Stimulated activated CD4-positive, alpha-beta T cell treated with anti-CD3 and anti-CD28 coated beads, Interleukin-1b, Interleukin-23, amount 100 ng/mL, for 48 hours (primary cell): ENCODE measurements at regions not wholly inside any gene's neighbourhood (a gene's known extent, or its start where the extent isn't known, plus 50 kb on each side); places are given as distances from the start of the nearest gene placed in this dataset.

Experiments used
- DNase-seq: peaks from one replicate; pipeline ENCODE4 v3.0.0-alpha.2; 2020

DNA sequence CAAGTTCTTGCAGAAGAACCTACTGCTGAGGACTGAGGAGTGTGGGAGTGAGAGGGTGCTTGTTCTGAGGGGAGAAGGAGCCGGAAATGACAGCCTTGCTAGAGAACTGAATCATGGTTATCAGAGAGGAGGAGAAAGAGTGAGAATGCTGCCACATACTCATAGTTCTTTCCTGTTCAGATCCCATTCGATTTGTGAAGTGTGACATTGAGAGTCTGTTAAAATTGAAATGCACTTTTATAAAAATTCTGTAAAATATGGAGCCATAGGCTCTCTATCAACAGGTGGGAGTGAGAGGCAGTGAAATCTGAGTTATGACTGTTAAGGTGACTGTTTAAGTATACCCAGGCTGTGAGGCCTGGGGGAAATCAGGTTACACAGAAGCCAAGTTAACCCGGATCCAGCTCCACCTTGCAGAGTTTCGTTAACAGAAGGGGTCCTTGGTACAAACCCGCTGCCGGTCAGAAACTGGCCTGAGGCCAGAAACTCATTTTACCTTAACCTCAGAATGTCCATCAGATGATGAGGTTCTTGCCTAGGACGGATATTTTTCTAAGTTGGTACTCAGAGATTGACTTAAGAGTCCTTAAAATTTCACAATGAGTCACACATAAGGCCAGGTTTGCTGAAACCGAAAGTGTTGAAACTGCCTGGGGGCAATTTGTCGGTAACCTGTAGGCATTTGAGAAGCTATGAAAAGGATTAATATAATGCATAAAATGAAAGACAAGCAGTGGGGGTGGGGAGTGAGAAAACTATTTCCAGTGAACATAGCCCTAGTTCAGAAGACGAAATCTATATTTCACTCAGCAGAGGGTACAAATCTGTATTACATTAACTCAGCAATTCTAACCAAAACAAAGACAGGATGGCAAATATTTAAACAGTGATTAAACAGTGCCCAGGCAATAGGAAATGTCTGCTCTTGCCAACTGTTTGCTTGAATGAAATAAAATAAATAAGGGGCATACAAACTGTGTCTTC, 350.5 kb downstream of the KCNRG start:
- DNase-seq = peak; percentile 63

DNA sequence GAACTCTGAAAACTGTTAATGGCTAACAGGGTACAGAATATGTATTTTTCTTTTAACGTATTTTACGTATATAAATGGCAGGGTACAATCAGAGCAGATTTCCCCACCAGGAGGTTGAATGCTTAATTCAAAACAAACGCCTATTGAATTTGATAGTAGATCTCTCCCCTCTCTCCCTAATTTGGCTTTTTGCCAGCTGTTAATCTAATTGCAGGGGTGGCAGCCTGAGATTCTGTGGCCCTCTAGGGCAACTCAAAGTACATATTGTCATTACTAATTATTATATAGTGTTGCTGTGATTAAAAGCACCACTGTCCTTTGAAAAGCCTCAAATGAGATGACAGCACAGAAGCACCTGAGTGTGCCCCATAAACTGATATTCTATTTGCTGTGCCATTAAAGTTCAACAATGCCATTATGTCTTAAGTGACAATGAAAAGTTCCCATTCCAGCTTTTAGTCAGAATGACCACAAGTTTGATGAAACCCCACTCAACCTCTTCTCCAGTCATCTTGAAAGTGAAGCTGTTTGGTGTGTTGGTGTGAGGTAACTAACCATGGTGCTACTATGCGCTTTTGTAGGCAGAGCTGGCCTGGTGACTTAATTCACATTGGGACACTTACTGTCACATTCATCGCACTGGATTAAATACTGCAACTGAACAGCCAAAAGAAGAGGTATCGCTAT, 351.4 kb downstream of the KCNRG start:
- DNase-seq = peak; percentile 57

DNA sequence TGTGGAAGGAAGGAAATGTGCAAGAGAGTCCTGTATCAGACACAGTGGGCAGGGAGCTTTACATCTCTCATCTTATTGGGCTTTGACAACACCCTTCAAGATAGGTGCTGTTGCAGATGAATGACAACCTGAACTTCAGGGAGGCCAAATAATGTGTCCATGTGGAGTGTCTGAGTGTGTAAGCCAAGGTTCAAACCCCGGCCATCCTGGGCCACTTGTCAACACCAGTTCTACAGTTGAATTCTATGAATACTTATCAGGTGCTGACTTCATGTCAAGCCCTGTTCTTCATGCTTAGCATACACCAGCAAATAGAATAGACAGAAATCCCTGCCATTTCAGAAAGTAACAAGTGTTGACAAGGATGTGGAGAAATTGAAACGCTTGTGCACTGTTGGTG, 354.4 kb downstream of the KCNRG start:
- no peak for DNase-seq

DNA sequence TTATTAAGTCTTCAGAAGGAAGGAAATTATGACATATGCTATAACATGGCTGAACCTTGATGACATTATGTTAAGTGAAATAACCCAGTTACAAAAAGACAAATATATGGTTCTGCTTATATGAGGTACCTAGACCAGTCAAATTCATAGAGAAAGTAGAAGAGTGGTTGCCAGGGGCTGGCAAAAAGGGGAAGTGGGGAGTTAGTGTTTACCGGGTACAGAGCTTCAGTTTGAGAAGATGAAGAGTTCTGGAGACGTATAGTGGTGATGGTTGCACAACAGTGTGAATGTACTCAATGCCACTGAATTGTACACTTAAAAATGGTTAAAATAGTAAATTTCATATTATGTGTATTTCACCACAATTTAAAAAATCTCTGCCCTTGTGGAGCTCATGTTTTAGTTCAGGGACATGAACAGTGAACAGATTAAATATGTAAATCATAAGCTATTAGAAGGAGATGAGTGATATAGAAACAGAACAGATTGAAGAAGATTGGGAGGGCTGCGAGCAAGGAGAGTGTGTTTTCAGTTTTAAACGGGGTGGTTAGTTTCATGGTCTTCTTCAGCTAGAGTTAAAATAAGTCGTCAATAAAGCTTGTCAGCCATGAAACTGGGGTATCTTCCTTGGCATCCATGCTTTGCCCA, 355.2 kb downstream of the KCNRG start:
- no peak for DNase-seq

DNA sequence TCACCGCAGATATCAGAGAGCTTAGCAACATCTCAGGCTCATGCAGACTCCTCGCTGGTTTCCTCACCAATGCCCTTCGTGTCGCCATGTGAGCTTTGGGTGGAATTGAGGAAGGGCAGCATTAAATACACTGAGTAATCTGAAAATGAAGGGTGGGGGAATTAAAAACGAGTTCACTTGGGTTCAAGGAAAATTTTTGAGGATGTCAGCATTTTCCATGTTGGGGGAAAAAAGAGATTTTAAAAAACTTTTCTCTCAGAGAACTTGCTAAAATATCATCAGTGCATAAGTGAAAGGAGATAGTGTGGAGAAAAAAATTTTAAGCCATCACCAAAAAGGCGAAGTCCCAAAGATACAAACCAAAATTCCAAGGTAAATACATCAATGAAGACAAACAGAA, 359.3 kb downstream of the KCNRG start:
- DNase-seq = no peak

DNA sequence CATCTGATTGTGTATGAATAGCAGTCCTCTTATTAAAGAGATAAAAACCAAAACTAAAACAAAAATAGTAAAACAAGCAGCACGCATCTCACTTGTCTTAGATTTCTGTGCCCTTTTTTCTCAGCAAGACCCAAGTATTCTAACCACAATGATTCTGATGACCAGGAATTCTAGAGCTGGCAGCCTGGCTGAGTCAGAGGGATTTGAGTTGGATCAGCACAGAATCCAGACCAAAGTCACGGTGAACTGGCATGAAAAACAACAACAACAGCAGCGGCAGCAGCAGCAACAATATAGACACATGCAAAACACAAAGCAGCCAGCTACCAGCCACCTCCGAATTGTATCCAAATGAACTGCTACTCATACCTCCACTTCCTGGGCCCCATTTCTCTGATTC, 360.5 kb downstream of the KCNRG start:
- DNase-seq = no peak

DNA sequence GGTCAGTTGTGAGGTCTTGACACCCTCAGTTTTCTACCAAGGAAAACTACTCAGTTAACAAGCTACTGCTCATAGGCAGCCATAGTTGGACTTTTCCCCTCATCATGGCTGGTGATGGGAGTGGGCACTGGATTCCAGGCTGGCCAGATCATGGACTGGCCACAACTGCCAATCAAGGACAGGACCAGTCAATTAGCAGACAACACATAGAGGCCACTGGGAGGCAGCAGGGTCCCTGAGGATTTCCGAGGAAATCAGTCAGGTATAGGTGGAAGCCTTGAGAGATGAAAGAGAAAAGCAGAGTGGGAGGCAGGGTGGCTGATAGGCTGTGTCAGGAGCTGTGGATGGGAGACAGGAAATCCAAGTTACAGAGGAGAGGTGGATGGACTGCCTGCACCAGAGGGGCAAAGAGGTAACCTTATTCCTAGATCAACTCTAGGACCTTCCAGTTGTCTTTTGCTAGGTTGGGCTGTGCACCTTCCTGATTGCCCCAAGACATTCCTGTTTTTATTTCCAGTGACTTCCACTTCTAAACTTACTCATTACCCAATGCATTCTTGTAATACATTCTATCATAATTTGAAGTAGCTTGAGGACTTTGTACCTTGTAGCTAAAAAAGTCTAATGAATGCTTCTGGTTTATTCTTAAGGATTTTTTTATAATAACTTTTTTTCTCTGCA, 361.8 kb downstream of the KCNRG start:
- no peak for DNase-seq

DNA sequence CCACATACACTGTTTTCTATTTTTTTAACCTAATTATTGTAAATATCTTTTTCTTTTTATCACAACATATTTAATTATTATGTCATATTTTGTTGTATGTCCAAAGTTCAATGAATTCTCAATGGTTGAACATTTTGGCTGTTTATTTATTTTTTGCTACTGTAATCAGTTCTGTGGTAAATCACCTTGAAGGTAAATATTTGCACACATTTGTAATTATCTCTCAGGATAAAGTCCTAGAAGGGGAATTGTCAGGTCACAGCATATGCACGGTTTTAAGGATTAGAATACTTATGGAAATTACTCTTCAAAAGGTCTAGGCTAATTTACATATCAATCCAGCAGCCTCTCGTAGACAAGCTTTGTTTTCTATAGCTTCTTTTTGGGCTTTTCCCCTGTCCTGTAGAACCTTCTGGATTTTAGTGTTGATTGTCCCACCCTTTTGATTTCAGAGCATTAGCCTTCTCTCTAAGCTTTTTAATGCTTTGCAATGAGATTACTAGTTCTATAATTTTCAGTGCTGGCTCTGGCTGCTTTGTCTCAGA, 362.6 kb downstream of the KCNRG start:
- DNase-seq = no peak

DNA sequence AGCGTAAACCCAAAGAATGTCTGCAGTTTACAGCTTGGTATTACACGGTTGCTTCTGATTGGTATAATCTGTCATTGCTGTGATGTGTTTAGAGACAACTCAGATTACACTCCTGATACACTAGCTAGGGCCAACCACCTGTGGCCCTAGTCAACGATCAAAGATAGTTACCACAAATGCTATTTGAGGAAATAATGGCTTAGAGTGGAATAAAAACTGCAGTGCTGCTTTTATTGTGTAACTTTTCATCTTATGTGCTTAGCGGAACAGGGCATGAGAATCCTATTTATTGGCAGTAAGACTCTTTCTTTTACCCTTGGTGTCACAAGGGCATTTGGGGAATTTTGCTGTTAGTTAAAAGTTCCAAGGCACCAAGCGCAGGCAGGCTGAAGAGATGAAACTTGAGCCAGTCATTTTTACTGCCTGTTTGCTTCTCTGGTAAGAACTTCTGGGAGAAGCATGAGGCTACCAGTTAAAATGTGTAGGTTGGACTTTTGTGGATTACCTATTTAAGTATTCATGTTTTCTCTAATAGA, 363.3 kb downstream of the KCNRG start:
- DNase-seq = no peak

DNA sequence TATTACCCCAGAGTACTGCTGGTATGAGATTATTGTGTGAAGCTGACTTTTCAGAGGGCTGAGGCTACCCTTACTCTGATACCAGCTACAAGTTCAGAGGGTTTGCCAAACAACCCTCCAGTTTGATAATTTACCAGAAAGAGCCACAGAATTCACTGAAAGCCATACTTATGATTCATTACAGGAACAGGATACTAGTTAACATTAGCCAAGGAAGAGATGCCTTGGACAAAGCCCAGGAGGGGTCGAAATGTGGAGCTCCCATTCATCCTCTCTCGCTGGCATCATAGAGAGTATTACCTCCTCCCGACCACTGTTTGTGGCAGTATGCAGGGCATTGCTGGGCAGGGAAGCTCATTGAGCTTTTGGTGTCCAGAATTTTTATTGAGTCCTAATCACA, 364.3 kb downstream of the KCNRG start:
- DNase-seq = no peak

DNA sequence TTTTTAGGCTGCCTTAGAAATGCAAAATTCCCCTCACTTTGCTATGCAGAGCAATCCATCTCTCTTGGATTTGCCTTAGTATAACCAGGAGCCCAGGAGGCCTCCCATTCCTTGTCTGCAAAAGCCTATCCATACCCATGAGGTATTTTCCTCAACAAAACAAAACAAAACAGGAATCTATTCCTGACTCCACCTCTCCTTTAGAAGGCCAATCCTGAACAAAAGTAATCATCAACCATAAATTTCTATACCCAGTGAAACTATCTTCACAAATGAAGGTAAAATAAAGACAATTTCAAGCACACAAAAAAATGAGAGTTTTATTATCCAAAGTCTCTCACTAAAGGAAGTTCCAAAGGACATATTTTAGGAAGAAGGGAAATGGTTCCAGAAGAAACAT, 365.7 kb downstream of the KCNRG start:
- DNase-seq = no peak

DNA sequence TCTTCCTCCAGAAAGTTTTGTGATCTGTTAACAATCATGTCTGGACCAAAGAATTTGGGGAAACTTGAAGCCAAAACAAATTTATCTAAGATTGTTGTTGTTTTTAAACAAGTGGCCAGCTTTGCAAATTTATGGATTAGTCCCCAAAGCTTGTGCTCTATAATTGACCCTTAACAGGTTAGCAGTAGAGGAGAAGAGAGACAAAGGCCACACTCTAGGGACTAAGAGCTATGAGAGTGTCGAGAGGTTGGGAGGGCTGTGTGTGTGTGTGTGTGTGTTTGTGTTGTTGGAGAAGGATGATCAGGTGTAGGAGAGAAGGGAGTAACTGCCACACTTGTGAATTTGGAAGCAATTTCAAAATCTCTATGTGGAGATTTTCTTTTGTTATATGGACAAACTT, 367.3 kb downstream of the KCNRG start:
- DNase-seq = no peak

DNA sequence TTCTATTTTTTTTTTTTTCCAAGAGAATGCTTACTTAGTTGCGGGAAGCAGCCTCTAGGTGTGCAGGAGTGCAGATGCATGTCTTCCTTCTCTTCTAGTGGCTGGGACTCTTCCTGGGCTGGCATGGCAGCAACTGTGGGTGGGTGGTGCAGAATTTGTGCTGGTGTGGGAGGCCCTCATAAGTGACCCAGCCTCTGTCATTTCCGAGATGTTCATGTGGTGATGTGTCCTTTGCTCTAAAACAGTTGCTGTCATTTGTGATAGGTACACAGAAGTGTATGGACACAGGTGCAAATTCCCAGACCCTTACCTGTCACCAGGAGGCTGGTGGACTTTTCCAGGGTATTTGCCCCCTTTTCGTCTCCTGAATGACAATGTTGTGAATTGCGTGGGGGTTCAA, 367.7 kb downstream of the KCNRG start:
- DNase-seq = no peak

DNA sequence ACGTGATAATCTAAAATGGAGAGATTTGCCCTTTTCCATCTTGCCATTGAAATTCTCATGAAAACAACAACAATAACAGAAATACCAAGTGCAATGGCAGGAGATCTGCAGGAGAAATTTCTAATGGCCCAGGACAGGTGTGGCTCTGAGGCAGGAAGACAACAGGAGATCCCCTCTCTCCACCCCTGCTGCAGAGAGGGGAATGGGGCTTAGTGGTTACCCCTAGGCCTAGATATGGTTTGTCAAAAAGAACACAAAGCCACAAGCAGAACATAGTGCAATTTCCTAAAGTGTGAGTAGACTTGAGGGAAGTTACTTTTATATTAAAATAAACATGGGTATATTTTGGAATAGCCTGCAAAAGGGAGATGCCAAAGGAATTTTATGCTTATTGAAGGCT, 369.5 kb downstream of the KCNRG start:
- DNase-seq = no peak

DNA sequence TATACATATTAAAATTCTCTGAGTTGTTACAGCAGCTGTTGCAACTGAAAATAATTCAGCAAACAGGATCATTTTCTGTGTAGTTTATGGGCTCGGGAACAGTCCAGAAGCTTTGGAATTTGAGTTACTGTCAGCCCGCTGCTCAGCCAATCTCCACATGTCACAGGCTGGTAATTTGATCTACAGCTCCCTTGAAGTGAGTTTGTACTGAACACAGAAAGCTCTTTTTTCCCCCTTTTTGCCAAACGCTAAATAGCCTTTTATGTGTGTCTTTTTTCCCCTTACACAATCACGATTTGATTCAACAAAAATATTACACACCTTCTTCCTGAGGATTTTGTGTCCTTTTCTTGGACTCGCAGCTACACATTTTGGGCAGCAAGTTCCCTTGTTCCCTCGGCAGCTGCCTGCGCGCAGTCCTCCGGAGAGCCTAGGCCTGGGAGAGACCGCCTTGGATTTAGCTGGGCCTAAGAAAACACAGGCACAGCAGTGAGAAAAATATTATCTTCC, 371.4 kb downstream of the KCNRG start:
- no peak for DNase-seq

DNA sequence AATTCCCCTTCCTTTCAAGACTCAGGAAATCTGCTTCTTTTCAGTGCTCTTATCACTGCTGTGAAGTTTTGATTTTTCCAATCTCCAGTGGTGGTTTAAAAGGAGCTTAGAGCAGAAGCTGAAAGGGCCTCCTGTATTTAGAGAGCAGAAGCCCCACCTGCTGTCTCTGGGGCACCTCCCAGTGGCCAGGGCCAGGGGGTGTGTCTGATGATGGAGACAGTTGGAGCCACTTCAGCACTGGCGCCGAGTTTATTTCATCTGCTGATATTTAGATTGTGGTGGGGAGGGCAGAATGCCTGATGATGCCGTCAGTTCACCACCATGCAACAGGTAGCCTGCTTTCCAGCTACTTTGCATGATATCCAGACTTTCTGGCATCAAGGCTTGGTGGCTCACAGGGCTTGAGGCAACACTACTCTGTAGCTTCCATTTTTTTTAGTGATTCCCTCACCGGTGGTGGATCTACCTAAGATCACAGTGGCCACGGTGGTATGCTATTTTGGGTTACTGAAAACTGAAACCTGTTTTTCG, 371.9 kb downstream of the KCNRG start:
- DNase-seq = peak; percentile 32

DNA sequence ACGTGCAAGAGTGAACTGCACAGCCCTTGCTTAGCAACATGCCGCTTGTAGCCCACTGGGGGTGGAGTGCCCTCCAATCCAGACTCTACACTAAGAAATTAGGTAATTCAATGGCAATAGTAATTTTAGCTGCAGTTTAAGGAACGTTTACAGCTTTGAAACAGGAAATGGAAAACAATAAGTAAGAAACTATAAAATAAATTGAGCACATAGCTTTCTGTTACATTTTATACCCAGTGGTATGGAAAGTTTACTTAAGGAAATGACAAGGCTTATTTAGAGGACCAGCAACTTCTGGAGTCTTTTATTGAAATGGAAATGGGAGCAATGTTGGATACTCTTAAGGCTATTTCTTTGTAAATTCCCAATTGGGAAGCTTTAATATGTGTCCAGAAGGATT, 373.2 kb downstream of the KCNRG start:
- no peak for DNase-seq

DNA sequence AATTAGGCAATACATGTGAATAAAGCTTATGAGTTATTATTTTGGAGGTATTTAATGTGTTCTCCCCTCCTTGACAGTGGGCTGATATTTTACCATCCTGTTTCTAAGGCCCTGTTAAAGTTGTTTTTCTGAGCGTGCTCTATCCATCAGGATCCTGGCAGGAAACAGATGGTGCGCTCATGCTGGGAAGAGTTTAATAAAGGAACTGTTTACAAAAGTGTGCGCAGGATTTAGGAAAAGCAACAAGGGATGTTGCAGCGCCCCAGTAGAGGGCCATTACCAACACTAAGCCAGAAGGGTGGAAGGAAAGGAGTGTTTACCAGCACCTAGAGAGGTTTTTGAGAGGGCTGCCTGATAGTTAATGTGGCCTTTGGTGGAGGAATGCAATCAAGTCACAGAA, 374.5 kb downstream of the KCNRG start:
- no peak for DNase-seq

DNA sequence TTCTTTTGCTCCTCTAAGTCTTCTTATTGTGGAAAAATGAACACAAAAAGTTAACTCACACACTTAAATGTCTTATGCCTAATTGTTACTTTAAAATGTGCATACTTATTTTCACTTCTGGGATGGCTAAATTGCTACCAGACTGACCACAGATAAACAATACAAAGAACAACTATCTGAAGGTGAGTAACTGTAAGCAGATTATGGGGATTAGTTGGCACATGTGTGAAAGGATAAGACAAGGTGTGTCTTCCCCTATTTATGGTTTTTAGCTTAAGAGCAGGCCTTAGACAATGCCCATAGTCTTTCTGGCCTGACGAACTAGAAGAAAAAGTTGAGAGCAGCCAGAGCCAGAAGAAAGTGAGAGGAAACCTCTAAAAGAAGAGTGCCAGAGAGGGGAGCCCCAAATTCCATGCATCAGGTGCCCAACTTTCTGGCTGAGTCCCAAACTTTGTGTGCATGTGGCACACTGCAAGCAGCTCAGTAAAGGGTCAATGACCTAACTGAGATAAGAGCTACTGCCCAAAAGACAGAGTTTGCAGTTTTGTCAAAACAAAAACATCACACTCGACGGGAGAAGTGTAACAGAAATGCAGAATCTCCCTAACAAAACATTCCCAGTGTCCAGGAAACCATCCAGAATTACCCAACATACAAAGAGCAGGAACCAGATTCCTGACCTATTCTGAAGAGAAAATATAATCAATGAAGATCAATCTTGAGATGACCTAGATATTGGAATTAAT, 375.4 kb downstream of the KCNRG start:
- no peak for DNase-seq

DNA sequence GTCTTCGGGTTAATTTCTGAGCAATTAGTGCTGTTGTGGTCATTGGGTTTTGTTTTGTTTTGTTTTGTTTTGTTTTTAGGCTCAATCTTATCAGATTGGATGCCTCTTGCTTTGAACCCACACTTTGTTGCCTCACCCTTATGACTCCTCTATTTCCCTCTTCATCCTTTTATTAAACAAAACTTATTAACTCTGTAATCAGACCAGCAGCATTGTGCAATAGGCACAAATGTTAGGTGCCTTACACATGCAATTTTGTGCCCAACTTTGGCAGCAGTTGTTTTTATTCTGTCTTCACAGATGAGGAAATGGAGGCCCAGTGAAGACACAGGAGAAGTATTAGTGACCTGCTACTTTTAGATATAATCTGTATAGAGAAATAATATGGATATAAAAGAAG, 377.7 kb downstream of the KCNRG start:
- no peak for DNase-seq

DNA sequence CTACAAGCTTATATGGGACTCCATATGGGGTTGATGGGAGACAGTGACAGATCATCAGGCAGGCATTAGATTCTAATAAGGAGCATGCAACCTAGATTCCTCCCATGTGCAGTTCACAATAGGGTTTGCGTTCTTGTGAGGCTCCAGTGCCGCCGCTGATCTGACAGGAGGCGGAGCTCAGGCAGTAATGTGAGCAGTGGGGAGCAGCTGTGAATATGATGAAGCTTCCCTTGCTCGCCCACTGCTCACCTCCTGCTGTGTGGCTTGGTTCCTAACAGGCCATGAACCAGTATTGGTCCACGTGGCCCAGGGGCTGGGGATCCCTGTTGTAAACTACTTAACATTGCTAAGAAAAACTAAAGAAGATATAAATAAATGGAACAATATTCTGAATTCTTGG, 378.4 kb downstream of the KCNRG start:
- DNase-seq = no peak
